ENCODE measurements at regions not wholly inside any gene's neighbourhood (a gene's known extent, or its start where the extent isn't known, plus 50 kb on each side); places are given as distances from the start of the nearest gene placed in this dataset.

DNA sequence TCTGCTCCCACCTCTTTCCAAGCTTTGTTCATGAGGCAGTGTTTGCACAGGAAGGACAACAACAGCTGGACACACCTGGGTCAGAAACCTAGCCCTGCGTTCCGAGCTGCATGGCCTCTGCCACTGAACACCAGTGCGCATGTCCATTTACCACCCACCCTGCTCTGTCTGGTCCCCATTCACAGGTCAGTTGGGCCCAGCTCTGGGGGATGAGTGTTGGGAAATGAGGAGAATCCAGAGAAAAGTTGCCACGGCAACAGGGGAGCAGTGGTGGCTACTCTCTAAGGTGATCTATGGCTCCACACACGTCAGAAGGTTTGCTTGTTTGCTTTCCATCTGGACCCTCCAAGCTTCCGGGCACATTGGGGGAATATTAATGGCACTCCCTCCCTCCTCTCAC, 70.4 kb upstream of the ASIC2 start:
- H3K14ac ChIP-seq (replicated peaks; ENCODE audit: low read depth, low read length) = no peak overlapping the region
- no peak overlapping the region for H2AK9ac ChIP-seq (replicated peaks; ENCODE audit: low read depth, low read length, poor library complexity)

More for the DNA sequence above, 70.4 kb upstream of the ASIC2 start:
- H2AFZ ChIP-seq (replicated peaks; ENCODE audit: low read length, poor library complexity) = no peak overlapping the region
- dilution Hi-C loops (cut with HindIII; ENCODE audit: low sequenced_read_pairs, unreplicated experiment) = no loop called here
- H3K36me3 ChIP-seq (ENCODE audit: control insufficient read depth, insufficient read depth, low read length) = no peaks in the 10 kb centered on the region
- BruUV-seq (replicated peaks) = no TSS peak
- intact Hi-C loops (cut with micrococcal nuclease) = no loop called here
- no peak overlapping the region for H3K4ac ChIP-seq (ENCODE audit: low read depth, low read length)
- no peak overlapping the region for H3K4me2 ChIP-seq (ENCODE audit: low read depth, low read length)
- ATAC-seq (ENCODE audit: low read depth) = no peak
- no peak overlapping the region for H3K9ac ChIP-seq (ENCODE audit: low read depth, low read length)
- H3K27me3 ChIP-seq (ENCODE audit: control insufficient read depth, insufficient read depth, low read length) = no peaks in the 10 kb centered on the region
- ChIA-PET CTCF (no interaction called here), POLR2A (ENCODE audit: unreplicated experiment) (no interaction called here)
- no peak overlapping the region for H4K5ac ChIP-seq (ENCODE audit: low read depth, low read length)
- no peak overlapping the region for H2BK5ac ChIP-seq (ENCODE audit: low read depth, low read length, poor library complexity, severe bottlenecking)
- no peak overlapping the region for H2BK120ac ChIP-seq (ENCODE audit: low read depth, low read length)
- H4K91ac ChIP-seq (ENCODE audit: insufficient read depth, low read depth, low read length) = no peak overlapping the region
- no peak overlapping the region for H2BK15ac ChIP-seq (ENCODE audit: low read depth, low read length)
- H3K56ac ChIP-seq (ENCODE audit: extremely low read depth, insufficient read depth, low read length) = no peak overlapping the region
- H4K8ac ChIP-seq (ENCODE audit: low read depth in 2 of 2, low read length in 2 of 2) = no peak overlapping the region
- in situ Hi-C loops (cut with MboI; ENCODE audit: low sequenced_read_pairs) = no loop called here
- H3K18ac ChIP-seq (ENCODE audit: low read depth, low read length) = no peak overlapping the region
- H4K20me1 ChIP-seq (ENCODE audit: insufficient read depth, low read length) = no peaks in the 10 kb centered on the region
- no peaks in the 10 kb centered on the region for H3K9me3 ChIP-seq (ENCODE audit: control insufficient read depth, insufficient read depth, low read length)
- H3K4me1 ChIP-seq (ENCODE audit: control insufficient read depth, insufficient read depth, low read length) = no peaks in the 10 kb centered on the region
- no peak overlapping the region for H3K4me3 ChIP-seq (ENCODE audit: insufficient read depth, low read depth, low read length)
- no peak for DNase-seq
- no peaks in the 10 kb centered on the region for H3K9me1 ChIP-seq (ENCODE audit: insufficient read depth, low read length)
- H3K27ac ChIP-seq (ENCODE audit: insufficient read depth, low read length) = no peak overlapping the region
- no peak overlapping the region for H2AK5ac ChIP-seq (ENCODE audit: low read depth, low read length)
- no peak overlapping the region for H2BK20ac ChIP-seq (ENCODE audit: low read depth, low read length)
- TF ChIP-seq RFX5 (IDR thresholded peaks at IDR 0.05; ENCODE audit: low read depth, low read length) = no peak
- TF ChIP-seq, protein P1, sequence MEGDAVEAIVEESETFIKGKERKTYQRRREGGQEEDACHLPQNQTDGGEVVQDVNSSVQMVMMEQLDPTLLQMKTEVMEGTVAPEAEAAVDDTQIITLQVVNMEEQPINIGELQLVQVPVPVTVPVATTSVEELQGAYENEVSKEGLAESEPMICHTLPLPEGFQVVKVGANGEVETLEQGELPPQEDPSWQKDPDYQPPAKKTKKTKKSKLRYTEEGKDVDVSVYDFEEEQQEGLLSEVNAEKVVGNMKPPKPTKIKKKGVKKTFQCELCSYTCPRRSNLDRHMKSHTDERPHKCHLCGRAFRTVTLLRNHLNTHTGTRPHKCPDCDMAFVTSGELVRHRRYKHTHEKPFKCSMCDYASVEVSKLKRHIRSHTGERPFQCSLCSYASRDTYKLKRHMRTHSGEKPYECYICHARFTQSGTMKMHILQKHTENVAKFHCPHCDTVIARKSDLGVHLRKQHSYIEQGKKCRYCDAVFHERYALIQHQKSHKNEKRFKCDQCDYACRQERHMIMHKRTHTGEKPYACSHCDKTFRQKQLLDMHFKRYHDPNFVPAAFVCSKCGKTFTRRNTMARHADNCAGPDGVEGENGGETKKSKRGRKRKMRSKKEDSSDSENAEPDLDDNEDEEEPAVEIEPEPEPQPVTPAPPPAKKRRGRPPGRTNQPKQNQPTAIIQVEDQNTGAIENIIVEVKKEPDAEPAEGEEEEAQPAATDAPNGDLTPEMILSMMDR (conservative IDR thresholded peaks at IDR 0.05; ENCODE audit: low read depth, low read length) = no peak
- TF ChIP-seq RAD21 (IDR thresholded peaks at IDR 0.05; ENCODE audit: low read length) = no peak
- no peak for TF ChIP-seq FOS (IDR thresholded peaks at IDR 0.05; ENCODE audit: low read depth, low read length)
- no peak for TF ChIP-seq NFE2L2 (IDR thresholded peaks at IDR 0.05; ENCODE audit: low read depth, low read length)
- no peak overlapping the region for H3K23ac ChIP-seq (ENCODE audit: low read depth, low read length)
- H3K79me1 ChIP-seq (ENCODE audit: low read depth in 1 of 2, low read length in 2 of 2) = no peaks in the 10 kb centered on the region
- 20% methylated on average over 1 of the region's 6 CpGs; no CpG with 5 or more reads in 1 of the 2 experiments for WGBS, 2 experiments (ENCODE audit: extremely low coverage in 2 of 2, insufficient read length in 1 of 2)

Measured in IMR-90 (cell line).